PFSK-1 (cell line): ENCODE measurements at regions not wholly inside any gene's neighbourhood (a gene's known extent, or its start where the extent isn't known, plus 50 kb on each side); places are given as distances from the start of the nearest gene placed in this dataset.

Experiments
- FOXP2 ChIP-seq: optimal IDR thresholded peaks from 2 replicates; pipeline ENCODE3; 2011; ENCODE audit warnings: borderline replicate concordance, control low read depth, inconsistent platforms; ENCODE audit not compliant: insufficient read depth; ENCODE audit errors: extremely low read length, extremely low read depth
- POLR2AphosphoS5 ChIP-seq: IDR thresholded peaks from 2 replicates; pipeline ENCODE4 v1.6.1; 2012; ENCODE audit warnings: low read depth, mild to moderate bottlenecking, control low read depth, low read length, moderate library complexity
- REST ChIP-seq, 2 experiments: IDR thresholded peaks; 2 replicates each; pipeline versions ENCODE4 v1.6.1 to v1.8.0; 2011 to 2012; ENCODE audit warnings: low read depth in 2 of 2, low read length in 2 of 2, control low read depth in 1 of 2, inconsistent platforms in 1 of 2, mild to moderate bottlenecking in 1 of 2, moderate library complexity in 1 of 2; ENCODE audit not compliant: insufficient read depth in 1 of 2
- SIN3A ChIP-seq: IDR thresholded peaks from 2 replicates; pipeline ENCODE4 v1.6.1; 2012; ENCODE audit warnings: mild to moderate bottlenecking, low read length, moderate library complexity, borderline replicate concordance; ENCODE audit not compliant: insufficient read depth
- TAF1 ChIP-seq: IDR thresholded peaks from 2 replicates; pipeline ENCODE4 v1.6.1; 2012; ENCODE audit warnings: low read length, control low read depth, borderline replicate concordance; ENCODE audit not compliant: insufficient read depth

GRCh38 chr12:28082096-28082495 is 108.2 kb upstream of the CCDC91 start:
- no peak for TF ChIP-seq POLR2AphosphoS5
- TF ChIP-seq SIN3A: no peak
- TF ChIP-seq TAF1: no peak
- TF ChIP-seq FOXP2: no peak
- TF ChIP-seq REST (IDR thresholded peaks at IDR 0.05; ENCODE audit: insufficient read depth in 1 of 2, low read depth in 2 of 2, low read length in 2 of 2): no peak

- TF ChIP-seq TAF1: no peak
- no peak for TF ChIP-seq SIN3A
- no peak for TF ChIP-seq POLR2AphosphoS5
- TF ChIP-seq FOXP2: no peak
- no peak for TF ChIP-seq REST (IDR thresholded peaks at IDR 0.05; ENCODE audit: insufficient read depth in 1 of 2, low read depth in 2 of 2, low read length in 2 of 2)
Observed at GRCh38 chr12:28083840-28084678, 106.2 kb upstream of the CCDC91 start.

GRCh38 chr12:28086521-28087155 is 103.6 kb upstream of the CCDC91 start:
- TF ChIP-seq POLR2AphosphoS5 (no peak), FOXP2 (no peak), REST (IDR thresholded peaks at IDR 0.05; ENCODE audit: insufficient read depth in 1 of 2, low read depth in 2 of 2, low read length in 2 of 2) (no peak)

GRCh38 chr12:28088566-28089272 is 101.5 kb upstream of the CCDC91 start:
- TF ChIP-seq TAF1: no peak
- TF ChIP-seq POLR2AphosphoS5: no peak
- TF ChIP-seq REST (IDR thresholded peaks at IDR 0.05; ENCODE audit: insufficient read depth in 1 of 2, low read depth in 2 of 2, low read length in 2 of 2): no peak
- TF ChIP-seq SIN3A: no peak
